Kidney capillary endothelial cell (primary cell): ENCODE measurements at regions not wholly inside any gene's neighbourhood (a gene's known extent, or its start where the extent isn't known, plus 50 kb on each side); places are given as distances from the start of the nearest gene placed in this dataset.

ENCODE experiments used
- DNase-seq: peaks from one replicate; pipeline ENCODE4 v3.0.0-alpha.2; 2018; ENCODE audit warnings: low spot score

DNA sequence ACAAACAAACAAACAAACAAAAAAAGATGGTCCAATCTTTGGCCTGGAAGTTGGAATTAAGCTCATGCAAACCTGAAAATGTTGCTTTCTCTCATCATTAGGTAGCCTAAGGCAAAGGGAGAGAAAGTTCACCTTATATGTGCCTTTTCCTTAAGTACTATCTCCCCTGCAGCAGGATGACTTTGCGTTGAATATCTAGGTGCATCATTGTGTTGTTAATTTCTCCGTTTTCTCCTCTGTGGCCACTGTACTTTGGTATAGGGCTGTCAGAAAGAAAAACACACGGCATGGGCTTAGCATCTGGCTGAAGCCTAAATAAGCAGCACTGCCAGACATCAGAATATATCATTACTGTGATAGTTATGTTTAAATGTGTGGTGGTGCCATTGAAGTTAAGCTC, 345.5 kb downstream of the BCAT1 start:
- DNase-seq, result no peak

DNA sequence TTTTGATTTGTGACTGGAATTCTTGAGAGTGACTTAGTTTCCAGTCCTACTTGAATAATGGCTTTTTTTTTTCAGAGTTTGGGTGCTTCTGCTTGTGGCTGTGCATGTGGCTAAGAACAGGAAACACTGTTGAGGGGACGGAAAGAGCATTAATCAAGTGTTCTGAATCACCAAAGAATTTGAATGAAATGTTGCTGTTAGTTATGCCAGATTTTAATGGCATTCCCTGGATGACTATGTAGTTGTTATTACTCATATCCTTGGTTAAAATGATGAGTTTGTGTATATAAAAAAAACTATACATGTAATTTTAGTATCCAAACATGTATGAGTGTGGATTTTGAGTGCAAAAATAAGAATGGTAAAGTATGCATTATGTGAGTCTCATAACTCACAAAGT, 347.9 kb downstream of the BCAT1 start:
- peak; percentile 97 for DNase-seq

DNA sequence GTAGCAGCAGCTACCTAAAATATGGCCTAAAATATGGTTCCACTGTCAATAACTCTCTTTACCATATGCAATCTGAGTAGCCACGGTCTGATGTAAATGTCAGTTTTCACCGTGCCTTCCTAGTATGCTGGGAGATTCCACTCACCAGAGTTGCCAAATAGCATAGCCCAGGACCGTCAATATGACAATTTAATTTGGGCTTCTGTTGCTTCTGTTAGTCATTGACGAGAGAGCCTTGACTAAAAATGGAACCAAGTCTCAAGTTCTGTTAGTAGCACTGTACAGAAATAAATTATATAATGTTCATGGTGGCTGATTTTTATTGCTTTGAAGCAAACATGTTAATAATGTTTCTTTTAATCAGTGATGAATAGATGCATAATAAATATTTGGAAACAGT, 348.4 kb downstream of the BCAT1 start:
- DNase-seq, result no peak

DNA sequence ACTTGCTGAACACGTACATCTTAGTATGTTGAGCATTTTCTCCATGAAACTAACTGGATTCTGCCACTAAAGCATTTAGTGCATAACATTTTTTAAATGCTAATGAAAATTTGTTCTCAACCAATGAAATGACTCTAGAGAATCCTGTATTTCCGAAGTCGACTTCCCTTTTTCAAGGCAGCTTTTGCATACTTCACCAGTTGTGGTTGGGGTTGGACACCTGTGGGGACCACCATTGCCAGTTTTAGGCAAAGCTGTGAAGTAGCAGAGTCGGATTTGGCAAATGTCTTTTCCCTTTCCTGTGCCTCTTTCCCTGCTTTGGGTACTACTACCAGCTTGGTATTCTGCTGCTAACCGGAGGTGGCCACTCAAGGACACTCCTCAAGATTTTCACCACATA, 349.2 kb downstream of the BCAT1 start:
- DNase-seq, result no peak

DNA sequence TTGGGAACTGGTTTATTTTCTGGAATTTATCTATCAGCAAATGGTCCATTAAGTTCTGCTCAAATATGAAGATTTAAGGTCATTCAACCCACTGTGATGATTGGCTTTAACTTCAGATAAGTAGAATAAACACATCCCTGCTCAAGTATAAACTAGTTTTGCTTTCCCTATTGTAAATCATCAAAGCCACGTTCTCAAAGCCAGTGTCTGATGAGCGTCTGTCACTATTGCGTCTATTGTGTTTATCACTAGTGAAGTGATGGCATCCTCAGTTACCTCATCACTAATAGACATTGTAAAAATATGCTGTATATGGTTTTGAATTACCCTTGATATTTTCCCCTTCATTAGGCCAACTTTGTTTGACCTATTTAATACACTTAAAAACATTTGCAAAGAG, 351.3 kb downstream of the BCAT1 start:
- no peak for DNase-seq

DNA sequence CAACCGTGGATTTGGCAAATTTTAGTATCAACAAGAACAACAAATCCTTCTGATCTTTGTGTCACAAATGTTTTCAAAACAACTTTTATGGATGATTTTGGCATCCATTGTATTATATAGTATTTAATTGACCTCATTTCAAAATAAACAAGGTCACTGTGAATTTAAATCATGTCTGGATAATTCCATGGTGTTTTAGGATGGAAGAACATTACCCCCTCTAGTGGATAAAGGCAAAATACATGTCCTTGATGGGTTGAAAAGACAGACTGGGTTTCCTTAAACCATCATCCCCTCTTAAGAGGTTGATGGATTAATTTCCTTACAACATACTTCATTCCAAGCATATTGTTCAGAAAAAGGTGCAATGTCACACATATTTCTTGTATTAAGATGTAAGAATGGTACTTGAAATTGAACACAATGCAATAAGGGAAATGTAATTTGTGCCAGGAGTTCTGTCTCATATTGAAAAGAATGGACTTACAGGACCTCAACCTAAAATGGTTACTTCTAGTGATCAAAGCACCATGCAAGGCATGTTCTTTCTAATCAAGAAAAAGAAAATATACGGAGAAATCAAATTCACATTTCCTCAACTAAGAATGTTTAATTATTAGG, 352.0 kb downstream of the BCAT1 start:
- peak; percentile 52 for DNase-seq

DNA sequence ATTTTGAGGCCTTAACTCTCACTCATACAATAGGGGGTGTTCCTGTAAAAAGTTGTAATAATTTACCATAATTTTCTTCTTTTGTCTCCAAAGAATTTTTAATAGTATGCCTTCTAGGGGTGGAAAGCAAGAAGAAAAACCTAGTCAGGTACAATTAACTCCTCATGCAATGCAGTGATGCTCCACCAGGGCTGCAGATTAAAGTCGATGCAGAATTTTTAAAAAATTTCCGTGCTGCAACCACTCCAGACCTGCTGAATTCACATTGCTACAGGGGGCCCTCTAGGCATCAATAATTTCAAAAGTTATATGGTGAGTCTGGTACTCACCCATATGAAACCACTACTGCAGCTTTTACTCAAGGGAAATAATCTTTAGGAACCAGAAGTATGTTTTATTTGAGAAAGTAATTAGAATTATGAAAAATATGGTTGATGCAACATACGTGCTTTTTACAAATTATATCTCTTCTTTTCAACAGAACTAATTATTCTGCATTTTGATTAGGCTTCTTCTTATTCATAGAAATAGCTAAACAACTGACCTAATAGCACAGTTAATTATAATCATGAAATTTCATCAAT, 353.2 kb downstream of the BCAT1 start:
- no peak for DNase-seq

DNA sequence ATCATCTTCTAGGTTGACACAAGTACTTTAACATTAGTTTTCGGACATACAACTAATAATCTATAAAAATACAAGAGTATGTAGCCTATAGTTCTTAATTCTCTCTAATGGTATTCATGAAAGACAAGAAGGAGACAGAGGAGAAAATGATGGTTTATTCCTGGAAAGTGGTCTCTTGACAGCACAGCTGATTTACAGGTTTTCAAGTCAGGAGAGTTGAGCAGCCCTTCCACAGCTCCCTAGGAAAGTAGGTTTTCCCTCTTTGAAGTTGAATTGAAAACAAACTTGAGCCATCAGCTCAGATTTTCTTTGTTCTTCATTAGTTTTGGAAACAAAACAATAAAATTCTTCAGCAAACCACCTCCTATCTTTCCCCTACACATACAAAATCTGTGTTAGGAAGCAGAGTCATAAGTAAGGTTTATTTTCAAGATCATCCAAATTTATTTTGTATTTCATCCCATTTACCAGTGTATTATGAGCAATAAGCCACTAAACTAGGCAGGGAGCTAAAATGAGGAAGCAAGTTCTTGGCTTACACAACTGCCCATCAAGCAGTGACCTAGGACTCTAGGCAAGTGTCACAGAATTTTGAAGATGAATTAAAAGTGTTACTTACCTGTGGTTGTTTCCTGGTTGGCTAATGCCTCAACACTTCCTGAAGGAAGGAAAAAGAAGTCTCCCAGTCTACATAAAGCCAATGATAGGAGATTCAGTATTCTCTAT, 357.0 kb downstream of the BCAT1 start:
- DNase-seq, result no peak

DNA sequence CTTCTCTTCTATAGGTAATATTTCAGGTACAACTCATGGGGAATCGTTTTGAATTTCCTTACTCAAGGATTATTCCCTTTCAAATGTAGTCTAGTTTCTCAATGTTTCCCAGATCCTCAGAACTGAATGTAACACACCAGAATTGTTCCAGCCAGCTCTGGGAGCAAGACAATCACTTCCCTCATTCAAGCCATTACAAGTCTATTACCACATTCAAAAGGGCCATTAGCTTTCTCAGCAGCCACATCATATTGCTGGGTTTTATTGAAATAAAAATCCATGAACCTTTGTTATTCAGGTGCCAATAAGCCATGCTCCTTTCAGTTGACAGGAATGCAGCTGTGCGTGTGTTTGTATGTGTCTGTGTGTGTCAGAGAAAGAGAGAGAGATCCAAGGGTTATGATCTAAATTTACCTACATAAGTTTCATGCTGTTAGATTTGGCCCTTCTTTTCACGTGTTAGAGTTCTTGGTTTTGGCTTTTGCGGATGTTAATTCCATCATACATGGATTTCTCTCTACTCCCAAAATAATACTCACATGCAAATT, 357.7 kb downstream of the BCAT1 start:
- no peak for DNase-seq

DNA sequence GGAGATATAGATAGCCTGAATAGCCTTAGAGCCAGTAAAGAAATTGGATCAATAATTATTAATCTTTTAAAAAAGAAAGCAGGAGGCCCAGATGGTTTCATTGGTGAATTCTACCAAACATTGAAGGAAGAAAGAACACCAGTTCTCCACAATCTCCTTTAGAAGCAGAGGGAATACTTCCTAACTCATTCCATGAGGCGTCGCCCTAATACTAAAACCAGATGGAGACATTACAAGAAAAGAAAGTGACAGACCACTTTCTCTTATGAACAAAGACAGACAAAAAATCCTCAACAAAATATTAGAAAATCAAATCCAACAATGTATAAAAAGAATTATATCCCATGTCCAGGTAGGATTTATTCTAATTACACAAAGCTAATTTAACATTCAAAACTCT, 362.6 kb downstream of the BCAT1 start:
- DNase-seq, result no peak

DNA sequence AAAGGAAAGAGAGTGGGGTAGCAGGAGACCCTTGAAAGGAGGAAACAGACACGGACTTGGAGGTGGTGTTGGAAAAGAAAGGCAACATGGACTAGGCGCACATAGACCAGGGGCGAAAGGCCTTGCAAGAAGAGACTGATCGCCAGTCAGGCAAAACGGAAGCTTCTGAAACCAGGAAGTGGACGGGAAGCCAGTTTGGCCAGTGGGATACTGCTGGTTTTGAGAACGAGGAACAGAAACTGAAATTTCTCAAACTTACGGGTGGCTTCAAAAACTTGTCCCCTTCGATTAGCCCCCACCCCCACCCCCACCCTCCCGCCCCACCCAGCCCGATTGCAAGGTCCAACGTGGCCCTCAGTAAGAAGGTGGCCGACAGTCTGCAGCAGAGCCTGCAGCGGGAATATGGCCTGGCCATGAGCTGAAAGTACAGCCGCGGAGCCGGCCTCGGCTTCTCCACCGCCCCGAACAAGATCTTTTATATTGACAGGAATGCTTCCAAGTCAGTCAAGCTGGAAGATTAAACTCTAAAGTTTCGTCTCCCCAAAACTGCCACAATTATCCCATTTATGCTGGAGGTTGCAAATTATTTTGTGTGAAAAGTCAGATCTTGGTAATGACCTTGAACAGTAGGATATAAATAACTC, 364.7 kb downstream of the BCAT1 start:
- no peak for DNase-seq

DNA sequence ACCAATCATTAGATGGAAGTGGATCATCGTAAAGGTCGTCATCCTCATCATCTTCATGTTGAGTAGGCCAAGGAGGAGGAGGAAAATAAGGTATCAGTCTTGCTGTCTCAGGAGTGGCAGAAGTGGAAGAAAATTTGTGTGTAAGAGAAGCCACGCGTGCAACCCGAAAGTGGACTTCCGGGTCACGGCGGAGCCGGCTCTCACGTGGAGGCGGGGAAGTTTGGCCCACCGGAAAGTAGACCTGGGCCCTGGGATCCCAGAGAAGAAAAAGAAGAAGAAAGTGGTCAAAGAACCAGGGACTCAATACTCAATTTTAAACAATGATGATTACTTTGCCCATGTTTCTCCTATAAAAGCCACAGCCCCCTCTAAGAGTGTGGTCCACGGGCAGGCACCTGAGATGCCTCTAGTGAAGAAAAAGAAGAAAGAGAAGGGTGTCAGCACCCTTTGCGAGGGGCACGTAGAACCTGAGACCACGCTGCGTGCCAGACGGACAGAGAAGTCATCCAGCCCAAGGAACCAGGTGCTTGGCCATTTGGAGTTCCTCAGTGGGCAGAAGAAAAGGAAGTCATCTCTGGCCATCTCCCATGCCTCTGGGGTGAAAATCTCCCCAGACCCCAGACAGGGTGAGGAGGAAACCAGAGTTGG, 365.8 kb downstream of the BCAT1 start:
- DNase-seq, result no peak

DNA sequence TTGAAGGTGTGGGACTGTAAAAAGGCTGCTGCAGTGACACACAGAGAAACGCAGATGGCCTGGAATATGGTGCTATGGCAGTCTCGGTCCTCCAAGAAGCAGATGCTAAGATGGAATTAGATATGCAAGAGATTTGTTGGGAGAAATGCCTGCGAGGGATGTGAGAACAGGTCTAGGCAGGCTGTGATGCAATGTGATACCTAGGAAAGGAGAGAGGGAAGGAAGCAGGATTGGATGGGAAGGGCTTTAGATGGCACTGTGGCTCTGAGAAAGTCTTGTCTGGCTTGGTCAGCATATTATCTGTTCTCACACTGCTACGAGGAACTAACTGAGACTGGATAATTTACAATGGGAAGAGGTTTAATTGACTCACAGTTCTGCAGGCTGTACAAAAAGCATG, 374.4 kb downstream of the BCAT1 start:
- DNase-seq, result no peak

DNA sequence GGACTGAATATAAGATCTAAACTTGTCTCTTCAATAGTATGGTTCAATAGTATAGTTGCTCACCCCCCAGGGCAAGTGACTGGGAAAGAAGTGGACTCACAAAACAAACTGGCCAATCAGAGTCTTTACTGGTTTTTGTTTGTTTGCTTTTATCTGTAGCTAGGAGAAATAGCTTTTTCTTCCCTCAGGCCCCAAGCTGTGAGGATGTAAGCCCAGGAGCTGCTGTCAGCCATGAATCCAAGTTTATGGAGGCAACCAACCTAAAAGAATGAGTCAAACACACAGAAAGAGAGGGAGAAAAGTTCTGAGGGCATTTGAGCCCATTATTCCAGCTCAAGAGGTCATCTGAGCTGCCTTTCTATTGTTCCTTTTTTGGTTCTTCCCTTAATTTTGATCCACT, 375.3 kb downstream of the BCAT1 start:
- no peak for DNase-seq

DNA sequence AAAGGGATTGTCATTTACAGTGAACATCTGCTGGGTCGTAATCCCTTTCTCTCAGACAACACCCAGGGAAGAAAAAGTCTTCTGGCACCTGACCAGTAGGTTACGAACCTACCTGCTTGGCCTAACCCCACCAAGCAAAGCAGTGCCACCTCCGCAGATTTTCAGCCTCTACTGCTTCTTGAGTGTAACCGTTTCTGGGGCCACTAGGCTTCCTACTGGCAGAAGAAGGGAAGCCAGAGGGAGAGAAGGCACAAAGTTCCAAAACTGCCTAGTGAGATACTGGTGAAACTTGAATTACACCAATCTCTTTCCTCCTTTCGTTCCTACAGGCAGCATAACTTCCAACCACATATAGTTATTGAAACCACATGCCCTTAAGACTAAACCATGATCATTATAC, 383.6 kb downstream of the BCAT1 start:
- DNase-seq, result no peak

DNA sequence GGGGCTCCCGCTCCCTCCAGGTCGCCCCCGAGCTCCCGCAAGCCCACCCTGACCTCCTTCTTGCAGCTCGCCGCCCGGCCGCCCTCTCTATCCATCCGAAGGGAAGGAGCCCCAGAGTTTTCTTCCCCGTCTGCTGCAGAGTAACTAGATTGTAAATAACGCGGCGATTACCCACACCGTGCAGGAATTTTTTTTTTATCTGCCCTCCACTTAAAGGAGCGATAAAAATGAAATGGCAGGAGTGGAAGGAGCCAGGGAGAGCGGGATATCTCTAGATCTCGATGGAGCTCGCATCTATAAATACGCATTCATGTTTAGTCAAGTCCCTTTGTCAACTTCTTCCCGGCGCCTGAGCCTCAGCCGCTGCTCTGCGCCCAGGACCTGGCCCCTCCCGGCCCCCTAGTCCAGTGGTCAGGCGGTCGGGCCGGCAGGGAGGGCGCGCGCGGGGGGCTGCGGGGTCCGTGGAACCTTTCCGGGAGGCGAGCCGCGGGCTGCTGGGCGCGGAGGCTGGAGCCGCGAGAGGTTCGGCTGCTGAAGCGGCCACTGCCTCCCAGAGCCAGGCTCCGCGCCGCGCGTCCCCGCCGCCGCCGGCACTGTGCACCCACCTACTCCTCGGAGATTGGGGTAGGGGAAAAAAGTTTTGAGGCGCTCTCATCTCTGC, 386.0 kb downstream of the BCAT1 start:
- peak; percentile 33 for DNase-seq

DNA sequence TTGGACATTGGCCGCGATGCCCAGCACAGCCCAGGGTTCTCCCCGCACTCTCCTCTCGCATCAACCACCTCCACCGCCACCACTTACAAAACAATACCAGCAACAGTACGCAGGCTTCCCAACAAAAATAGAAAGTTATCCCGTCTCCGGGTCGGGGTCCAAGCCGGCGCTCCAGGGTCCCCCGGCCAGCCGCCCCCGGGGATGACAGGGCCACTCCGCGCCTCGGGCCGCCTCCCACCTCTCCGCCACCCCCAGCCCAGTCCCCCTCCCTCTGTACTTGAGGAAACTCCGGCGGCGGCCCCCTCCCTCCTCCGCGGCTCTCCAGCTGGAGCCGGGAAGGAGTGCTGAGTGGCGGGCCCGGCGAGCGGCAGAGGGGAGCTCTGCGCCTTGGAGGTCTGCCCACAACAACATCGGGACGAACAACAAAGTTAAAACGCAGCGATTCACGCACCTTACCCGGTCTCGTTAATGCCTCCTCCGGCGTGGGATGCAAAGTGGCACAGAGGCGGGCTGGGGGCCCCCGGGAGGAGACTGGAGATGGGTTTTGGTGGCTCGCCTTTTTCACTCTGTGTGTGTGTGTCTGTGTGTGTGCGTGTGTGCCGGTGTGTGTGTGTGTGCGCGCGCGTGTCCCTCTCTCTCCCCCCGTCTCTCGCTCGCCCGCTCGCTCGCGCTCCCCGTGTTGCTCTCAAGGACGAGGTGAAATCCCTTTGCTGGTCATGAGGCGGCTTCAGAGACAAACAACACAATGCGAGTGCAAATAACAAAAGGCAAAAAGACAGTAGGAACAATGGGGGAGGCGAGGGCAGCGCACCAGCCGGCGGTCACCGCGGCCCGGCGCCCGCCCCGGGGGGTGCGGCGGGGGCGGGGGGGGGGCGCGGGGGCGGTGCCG, 386.8 kb downstream of the BCAT1 start:
- peak; percentile 34 for DNase-seq

DNA sequence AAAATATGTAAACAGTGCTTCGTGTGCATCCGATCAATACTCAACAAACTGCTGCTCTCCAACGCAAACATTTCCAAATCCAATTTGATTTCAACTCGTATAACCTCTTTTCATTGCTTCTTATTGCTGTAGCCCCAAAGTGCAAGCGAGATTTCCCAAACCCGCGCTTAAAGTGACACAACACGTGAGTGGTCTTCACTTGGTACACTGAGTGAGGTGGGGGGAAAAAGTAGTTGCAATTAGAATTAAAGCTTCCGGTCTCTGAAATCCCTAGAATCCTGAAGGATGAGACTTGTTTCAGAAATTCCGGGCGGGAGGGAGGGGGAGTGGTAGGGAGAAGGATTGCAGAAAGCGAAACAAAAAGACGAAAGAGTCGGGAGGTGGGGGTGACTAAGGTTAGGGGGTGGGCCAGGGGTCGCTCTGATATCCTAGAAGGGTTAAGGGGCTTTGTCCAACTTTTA, 387.5 kb downstream of the BCAT1 start:
- DNase-seq, result peak; percentile 26

DNA sequence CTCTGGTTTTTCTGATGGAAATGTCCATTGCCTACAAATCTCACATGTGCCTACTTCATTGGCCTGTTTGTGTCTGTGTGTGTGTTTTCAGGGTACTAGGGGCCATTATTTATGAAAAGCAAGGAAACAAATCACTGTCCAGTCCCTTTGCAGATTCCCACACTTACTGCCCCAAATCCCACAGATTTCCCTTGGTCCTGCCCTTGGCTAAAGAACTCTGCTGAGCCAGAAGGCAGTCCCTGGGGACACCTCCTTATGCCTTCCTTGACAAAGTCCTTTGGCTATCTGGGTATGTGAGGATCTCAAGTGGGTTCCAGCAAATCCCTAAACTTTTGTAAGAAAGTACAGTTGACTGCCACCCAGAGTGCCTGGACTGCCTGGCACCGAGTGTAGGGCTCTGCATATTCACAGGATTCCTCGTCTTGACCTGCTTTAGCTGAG, 388.1 kb downstream of the BCAT1 start:
- peak; percentile 1 for DNase-seq

DNA sequence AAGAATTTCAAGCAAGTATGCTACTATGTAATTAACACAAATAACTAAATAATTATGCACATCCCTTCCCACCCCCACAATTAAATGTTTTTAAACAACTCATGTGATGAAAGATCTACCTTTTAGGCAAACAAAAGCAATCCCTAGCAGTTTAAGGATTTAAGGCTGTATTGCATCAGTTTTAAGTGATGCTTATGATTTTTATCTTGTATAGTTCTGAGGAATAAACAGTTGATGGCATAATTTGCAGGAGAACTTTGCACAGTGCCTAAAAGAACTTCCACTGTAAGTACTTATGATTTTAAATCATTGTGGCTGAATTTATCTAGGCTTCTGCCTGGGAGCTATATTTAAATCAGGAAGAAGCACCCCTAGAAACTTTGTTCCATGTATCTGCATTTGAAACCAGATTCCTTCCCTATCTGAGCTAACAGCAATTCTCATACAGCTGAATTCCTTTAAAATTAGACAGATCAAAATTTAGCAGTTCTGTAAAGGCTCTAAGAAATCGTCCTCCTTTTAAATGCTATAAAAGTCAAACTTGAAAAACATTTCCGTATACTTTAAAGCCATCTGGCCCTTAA, 388.6 kb downstream of the BCAT1 start:
- no peak for DNase-seq
